ENCODE measurements at regions not wholly inside any gene's neighbourhood (a gene's known extent, or its start where the extent isn't known, plus 50 kb on each side); places are given as distances from the start of the nearest gene placed in this dataset.

GRCh38 chr13:69199664-69200063 is 908.0 kb upstream of the ATXN8OS start:
- TF ChIP-seq CTCF (IDR thresholded peaks at IDR 0.05) (no peak), POLR2A (IDR thresholded peaks at IDR 0.05) (no peak), EP300 (IDR thresholded peaks at IDR 0.05; ENCODE audit: low read depth) (no peak)

Measured in transverse colon (tissue), 3 donors.